NCI-H748 (cell line): ENCODE measurements at regions not wholly inside any gene's neighbourhood (a gene's known extent, or its start where the extent isn't known, plus 50 kb on each side); places are given as distances from the start of the nearest gene placed in this dataset.

Experiments
- DNase-seq: peaks from one replicate; lab custom pipeline; 2025; ENCODE audit not compliant: unreplicated experiment; lab: John Stamatoyannopoulos, UW

- no peak for DNase-seq
These were observed 217.2 kb upstream of the CADM1 start for GRCh38 chr11:115721296-115721995.

DNA sequence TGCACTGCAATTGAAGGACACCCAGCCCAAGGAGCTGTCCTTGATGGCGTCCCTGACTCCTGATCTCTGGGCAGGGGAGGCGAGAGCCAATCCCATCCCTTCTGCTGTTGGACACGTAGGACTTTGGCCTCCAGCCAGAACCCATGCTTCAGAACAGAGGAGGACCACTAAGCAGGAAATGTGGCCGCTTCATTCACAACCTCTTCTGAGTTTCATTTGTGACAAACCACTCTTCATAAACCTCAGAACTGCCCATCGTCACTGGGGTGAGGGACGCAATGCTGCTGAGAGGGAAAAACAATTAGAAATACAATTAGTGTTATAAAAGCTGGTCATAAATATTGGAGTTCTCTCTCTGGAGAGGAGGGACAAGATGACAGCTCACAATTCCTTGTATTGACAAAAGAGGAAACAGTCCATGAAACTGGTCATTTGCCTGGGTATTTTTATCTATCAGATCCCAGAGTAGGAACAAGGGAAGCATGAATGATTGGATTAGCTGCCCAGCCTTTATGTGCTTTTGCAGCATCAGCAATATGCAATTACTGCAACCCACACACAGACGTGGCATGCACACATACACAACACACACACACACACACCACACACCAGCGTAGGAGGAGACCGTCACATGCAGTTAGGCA lies 216.5 kb upstream of the CADM1 start:
- peak; percentile 19 for DNase-seq

GRCh38 chr11:115718945-115719344 lies 214.7 kb upstream of the CADM1 start:
- no peak for DNase-seq

- DNase-seq, result peak; percentile 16
These were observed 213.9 kb upstream of the CADM1 start for GRCh38 chr11:115718106-115718505.

GRCh38 chr11:115716601-115717529 lies 212.7 kb upstream of the CADM1 start:
- no peak for DNase-seq

DNA sequence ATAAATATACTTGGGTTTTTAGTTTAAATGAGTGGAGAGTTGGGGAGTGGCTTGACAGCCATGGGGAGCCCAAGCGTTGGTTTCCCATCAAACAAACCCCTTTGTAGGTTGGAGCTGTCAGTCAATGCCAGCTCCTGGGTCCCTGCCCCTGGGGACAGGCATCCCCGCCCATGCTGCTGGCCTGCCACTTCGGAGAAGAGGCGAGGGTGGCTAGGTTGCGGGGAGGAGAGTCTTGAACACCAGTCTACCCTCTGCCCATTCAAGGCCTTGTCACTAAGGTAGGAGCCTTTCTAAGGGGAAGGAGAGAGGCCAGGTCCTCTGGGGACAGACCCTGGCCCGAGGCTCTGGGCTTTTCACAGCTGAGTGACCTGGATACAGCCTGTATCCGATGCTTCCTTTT lies 211.9 kb upstream of the CADM1 start:
- no peak for DNase-seq

GRCh38 chr11:115715251-115715770 lies 211.1 kb upstream of the CADM1 start:
- no peak for DNase-seq

- no peak for DNase-seq
These were observed 208.1 kb upstream of the CADM1 start for GRCh38 chr11:115712296-115712695.

DNA sequence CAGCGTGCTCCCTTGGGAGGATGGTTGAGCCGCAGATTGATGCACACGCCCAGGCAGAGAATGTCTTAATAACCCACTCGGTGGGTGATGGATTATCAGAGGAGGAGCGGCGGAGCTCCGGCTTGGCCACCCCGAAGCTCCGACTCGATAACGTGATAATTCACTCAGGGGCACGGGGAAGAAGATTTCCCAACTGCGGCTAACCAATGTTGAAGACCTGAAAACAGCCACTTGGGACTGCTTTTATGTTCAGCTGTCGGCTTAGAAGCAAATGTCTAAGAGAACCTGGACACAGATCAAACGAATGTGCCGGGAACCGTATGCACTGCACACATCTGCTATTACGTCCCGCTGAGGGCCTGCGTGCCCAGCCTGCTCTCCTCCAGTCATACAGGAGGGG lies 206.8 kb upstream of the CADM1 start:
- no peak for DNase-seq

DNA sequence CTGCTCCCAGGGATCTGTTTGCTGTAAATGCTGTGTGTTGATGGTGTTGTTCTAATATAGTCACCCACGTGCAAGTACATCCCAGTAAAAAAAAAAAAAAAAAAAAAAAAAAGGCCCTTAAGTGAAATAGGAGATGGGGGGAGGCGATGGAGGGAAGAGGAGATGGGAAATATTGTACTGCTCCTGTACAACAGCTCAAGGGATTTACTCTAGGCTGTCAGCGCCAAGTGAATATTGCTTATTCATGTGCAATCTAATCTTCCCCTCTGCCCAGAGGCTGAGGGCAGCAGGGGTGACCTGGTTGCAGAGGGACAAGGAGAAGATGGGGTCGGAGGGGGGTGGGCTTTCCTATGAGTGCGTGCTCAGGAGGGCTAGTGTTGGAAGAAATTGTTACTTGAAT lies 206.2 kb upstream of the CADM1 start:
- no peak for DNase-seq

- DNase-seq, result no peak
These were observed 205.1 kb upstream of the CADM1 start for GRCh38 chr11:115709297-115709696.

DNA sequence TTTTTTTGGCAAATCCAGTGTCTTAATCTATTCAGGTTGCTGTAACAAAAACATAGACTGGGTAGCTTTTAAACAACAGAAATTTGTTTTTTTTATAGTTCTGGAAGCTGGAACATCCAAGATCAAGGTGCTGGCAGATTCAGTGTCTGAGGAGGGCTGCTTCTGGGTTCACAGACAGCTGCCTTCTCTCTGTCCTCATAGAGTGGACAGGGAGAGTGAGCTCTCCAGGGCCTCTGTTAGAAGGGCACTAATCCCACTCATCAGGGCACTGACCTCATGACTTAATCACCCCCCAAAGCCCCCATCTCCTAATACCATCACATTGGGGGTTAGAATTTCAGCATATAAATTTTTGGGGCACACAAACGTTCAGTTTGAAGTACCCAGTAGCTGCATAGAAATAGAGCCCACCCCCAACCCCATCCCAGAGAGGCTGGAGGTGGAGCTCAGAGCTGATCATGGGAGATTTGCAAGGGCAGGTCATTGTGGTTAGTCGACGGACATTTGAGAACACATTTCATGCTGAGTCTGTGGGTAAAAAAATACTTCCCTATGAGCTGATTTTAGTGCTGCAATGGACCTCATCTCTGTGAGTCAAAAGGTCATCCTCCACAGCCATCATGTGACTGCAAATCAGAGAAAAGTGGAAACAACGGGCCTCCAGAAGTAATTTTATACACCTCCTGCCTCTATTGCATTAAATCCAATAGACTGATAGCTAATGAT lies 203.1 kb upstream of the CADM1 start:
- DNase-seq, result no peak

- DNase-seq, result no peak
These were observed 202.5 kb upstream of the CADM1 start for GRCh38 chr11:115706626-115707135.

- no peak for DNase-seq
These were observed 201.0 kb upstream of the CADM1 start for GRCh38 chr11:115705200-115705599.

- no peak for DNase-seq
These were observed 197.0 kb upstream of the CADM1 start for GRCh38 chr11:115700981-115701875.

DNA sequence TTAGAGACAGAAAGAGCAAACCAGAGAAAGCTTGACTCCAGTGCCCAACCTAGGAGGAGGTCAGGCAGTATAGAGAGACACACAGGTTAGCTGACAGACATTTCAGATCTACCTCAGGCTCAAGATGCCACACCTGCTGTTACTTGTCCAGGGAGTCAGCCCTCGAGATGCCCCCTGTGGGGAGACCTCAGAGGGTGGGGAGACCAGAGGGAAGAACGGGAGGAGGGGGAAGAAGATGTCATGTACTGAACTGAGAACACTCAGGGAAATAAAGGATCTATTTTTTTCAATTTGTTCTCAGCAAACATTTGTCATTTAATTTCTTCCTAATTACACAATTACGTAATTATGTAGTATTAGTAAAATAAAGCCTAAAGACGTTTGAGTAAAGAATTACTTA lies 196.3 kb upstream of the CADM1 start:
- DNase-seq, result peak; percentile 68

- DNase-seq, result no peak
These were observed 195.5 kb upstream of the CADM1 start for GRCh38 chr11:115699733-115700132.

DNA sequence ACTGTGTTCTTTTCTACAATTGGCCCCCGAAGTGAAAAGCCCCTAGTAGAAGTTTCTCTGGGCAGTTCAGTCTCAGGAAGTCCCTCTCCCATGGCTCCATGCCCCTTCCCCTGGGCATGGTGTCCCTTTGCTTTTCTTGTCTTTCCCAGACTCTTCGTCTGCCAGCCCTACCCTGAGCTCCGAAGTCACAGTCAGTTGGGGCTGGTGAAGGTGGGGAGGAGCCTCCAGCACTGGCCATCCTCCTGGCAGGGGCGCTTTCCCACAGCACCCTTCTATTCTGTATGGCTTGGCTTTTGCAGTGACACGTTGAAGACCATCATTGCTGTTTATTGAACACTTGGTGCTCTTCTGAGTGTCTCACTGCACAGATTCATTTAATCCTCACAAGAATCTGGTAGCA lies 195.1 kb upstream of the CADM1 start:
- DNase-seq, result no peak

DNA sequence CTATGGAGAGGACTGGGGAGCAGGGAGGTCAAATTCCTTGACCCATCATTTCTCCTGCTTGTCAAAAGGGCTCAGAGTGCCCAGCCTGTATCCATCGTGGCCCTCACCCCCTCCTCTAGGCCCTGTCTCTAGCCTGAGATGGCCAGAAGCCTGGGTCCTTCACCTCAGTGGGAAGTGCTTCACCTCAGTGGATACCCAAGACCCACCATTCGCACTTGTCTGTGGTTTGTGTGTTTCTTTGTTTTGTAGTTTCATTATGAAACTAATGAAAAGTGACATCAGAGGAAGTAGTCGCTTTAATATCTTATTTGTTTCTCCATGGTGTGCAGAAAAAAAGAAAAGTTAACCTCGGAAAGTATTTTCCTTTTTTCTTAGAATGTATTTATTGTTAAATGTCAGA lies 194.0 kb upstream of the CADM1 start:
- DNase-seq, result no peak

- DNase-seq, result no peak
These were observed 192.3 kb upstream of the CADM1 start for GRCh38 chr11:115696563-115696962.
